B cell (primary cell): ENCODE measurements at regions not wholly inside any gene's neighbourhood (a gene's known extent, or its start where the extent isn't known, plus 50 kb on each side); places are given as distances from the start of the nearest gene placed in this dataset.

Experiments
- ATAC-seq: fragments of 200-7000 bp; cut with Tn5 transposase; one replicate; pipeline ENCODE4 v1.10.0; 2021; ENCODE audit warnings: low read depth, mild to moderate bottlenecking, moderate number of reproducible peaks, moderate library complexity
- CTCF ChIA-PET: fragments of 350-600 bp; sonication (Branson Sonifier 250); formaldehyde crosslinking; loops from one replicate; lab custom pipeline; 2021; ENCODE audit warnings: antibody characterized with exemption, inconsistent platforms; lab: Charles Lee
- POLR2A ChIA-PET: fragments of 350-600 bp; sonication (Branson Sonifier 250); formaldehyde crosslinking; loops from one replicate; lab custom pipeline; 2021; ENCODE audit warnings: antibody characterized with exemption; lab: Charles Lee
- DNase-seq: peaks from one replicate; pipeline ENCODE4 v3.0.0; 2013
- H2AFZ ChIP-seq: 2 replicates; pipeline ENCODE4 v1.6.1; 2012; ENCODE audit warnings: mild to moderate bottlenecking, low read depth, low read length; ENCODE audit not compliant: insufficient read depth, poor library complexity, severe bottlenecking
- H3K27ac ChIP-seq, 2 donors: 1 replicate in 1 of 2; 2 replicates in 1 of 2; pipeline ENCODE4 v1.5.1; 2012 to 2013; ENCODE audit warnings: low read length in 2 of 2, mild to moderate bottlenecking in 2 of 2, moderate library complexity in 1 of 2
- H3K27me3 ChIP-seq, 4 experiments: fragments of 200-600 bp in 1 of 4; sonication (generic) in 1 of 4; replicated peaks in 1 of 4; 1 replicate in 2 of 4; 2 replicates in 2 of 4; pipeline versions ENCODE4 v1.6.1 to v1.7.0; 2013 to 2016; ENCODE audit warnings: low read length in 3 of 4, mild to moderate bottlenecking in 2 of 4, mixed read lengths in 1 of 4, moderate library complexity in 1 of 4; ENCODE audit not compliant: insufficient read depth in 4 of 4, control insufficient read depth in 3 of 4; ENCODE audit errors: control extremely low read depth in 1 of 4
- H3K36me3 ChIP-seq, 2 experiments: replicated peaks in 1 of 2; 1 replicate in 1 of 2; 2 replicates in 1 of 2; pipeline versions ENCODE4 v1.6.1 to v1.7.1; 2013; ENCODE audit warnings: low read length in 1 of 2; ENCODE audit not compliant: insufficient read depth in 2 of 2, control insufficient read depth in 1 of 2; ENCODE audit errors: control extremely low read depth in 1 of 2, extremely low read depth in 1 of 2
- H3K4me1 ChIP-seq, 2 donors: fragments of 200-600 bp in 1 of 2; sonication (generic) in 1 of 2; 1 replicate in 1 of 2; 2 replicates in 1 of 2; pipeline versions ENCODE4 v1.5.1 to v1.6.1; 2013 to 2017; ENCODE audit warnings: low read length in 2 of 2; ENCODE audit not compliant: control insufficient read depth in 2 of 2, insufficient read depth in 2 of 2
- H3K4me2 ChIP-seq: replicated peaks from 2 replicates; pipeline ENCODE3; 2012; ENCODE audit warnings: mild to moderate bottlenecking, low read depth, low read length; ENCODE audit not compliant: poor library complexity, severe bottlenecking
- H3K4me3 ChIP-seq, 5 experiments: fragments of 200-600 bp in 1 of 5; sonication (generic) in 1 of 5; 1 replicate in 3 of 5; 2 replicates in 2 of 5; pipeline versions ENCODE4 v1.5.1 to v1.7.0; 2011 to 2016; ENCODE audit warnings: low read length in 4 of 5, mild to moderate bottlenecking in 4 of 5, low read depth in 2 of 5, control low read depth in 1 of 5, moderate library complexity in 1 of 5; ENCODE audit not compliant: insufficient read depth in 1 of 5; ENCODE audit errors: control extremely low read depth in 1 of 5, extremely low read depth in 1 of 5
- H3K79me2 ChIP-seq: fragments of 200-600 bp; sonication (generic); one replicate; pipeline ENCODE4 v1.6.0; 2016; ENCODE audit warnings: low read length; ENCODE audit not compliant: control insufficient read depth, insufficient read depth
- H3K9ac ChIP-seq: fragments of 200-600 bp; sonication (generic); 2 replicates; pipeline ENCODE4 v1.6.1; 2017; ENCODE audit warnings: mild to moderate bottlenecking, low read length, moderate library complexity
- H3K9me3 ChIP-seq, 3 donors: one replicate each; pipeline versions ENCODE4 v1.6.1 to v1.7.1; 2013; ENCODE audit warnings: low read length in 2 of 3; ENCODE audit not compliant: control insufficient read depth in 2 of 3, insufficient read depth in 1 of 3; ENCODE audit errors: control extremely low read depth in 1 of 3
- H4K20me1 ChIP-seq: 2 replicates; pipeline ENCODE4 v1.6.0; 2012; ENCODE audit warnings: mild to moderate bottlenecking, low read length; ENCODE audit not compliant: insufficient read depth, control insufficient read depth, poor library complexity, severe bottlenecking
- H3K27ac Mint-ChIP-seq: one replicate; pipeline ENCODE4 v1.8.0; 2021; ENCODE audit warnings: mixed read lengths
- H3K27me3 Mint-ChIP-seq: one replicate; pipeline ENCODE4 v1.8.0; 2021; ENCODE audit warnings: mixed read lengths
- H3K4me1 Mint-ChIP-seq: one replicate; pipeline ENCODE4 v1.8.0; 2021; ENCODE audit warnings: mixed read lengths
- H3K4me3 Mint-ChIP-seq: one replicate; pipeline ENCODE4 v1.8.0; 2021; ENCODE audit warnings: mixed read lengths
- H3K9me3 Mint-ChIP-seq: one replicate; pipeline ENCODE4 v1.8.0; 2022; ENCODE audit warnings: mixed read lengths; ENCODE audit not compliant: insufficient read depth
- EZH2 ChIP-seq: IDR thresholded peaks from 2 replicates; pipeline ENCODE4 v1.6.1; 2012; ENCODE audit warnings: borderline replicate concordance, low read depth, mild to moderate bottlenecking, moderate library complexity, low read length; ENCODE audit not compliant: insufficient read depth, poor library complexity, severe bottlenecking
- WGBS: methylation state at CpG from one replicate; pipeline ENCODE4 v1.1.5; 2013; ENCODE audit warnings: missing lambda C conversion rate; ENCODE audit not compliant: insufficient coverage; 5-methylcytosine and 5-hydroxymethylcytosine counted together
- intact Hi-C: fragments of 100-400 bp; cut with micrococcal nuclease; formaldehyde crosslinking; loops from one replicate; pipeline ENCODE4 v1.10.0; 2022
- TF ChIP-seq, protein P1 (sequence below): fragments of 200-600 bp; IDR thresholded peaks from one replicate; pipeline ENCODE4 v1.8.0; 2022; ENCODE audit warnings: antibody characterized with exemption, mild to moderate bottlenecking

DNA sequence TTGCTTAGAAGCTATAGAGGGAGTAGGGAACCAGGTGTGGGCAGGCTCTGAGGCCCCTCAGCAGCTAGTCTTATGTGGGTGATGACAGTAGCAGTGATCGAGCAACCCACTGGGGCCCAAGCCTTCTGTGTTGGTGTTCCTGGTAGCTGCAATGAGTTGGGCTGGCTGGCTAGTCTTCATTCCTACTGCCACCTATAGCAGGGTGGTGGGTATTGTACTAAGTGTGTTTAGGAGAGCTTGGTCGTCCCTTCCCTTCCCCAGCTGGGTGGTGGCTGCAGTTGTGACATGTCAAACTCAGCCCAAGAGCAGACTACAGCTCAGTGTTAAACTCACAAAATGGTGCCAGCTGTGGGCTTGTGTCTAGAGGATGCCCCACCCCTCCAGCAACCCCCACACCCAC, 486.1 kb upstream of the UBE2E3 start:
- no peak overlapping the region for H3K4me3 ChIP-seq
- peaks cover 7% of the 10 kb centered on the region for H3K27me3 Mint-ChIP-seq
- H3K9ac ChIP-seq: no peak overlapping the region
- no peak for ATAC-seq
- no peak overlapping the region for H3K27ac Mint-ChIP-seq
- ChIA-PET POLR2A (no interaction called here), CTCF (no interaction called here)
- H3K79me2 ChIP-seq: no peaks in the 10 kb centered on the region
- DNase-seq: no peak
- peaks cover 0 to 4% (median 0%) of the 10 kb centered on the region in 3 donors for H3K9me3 ChIP-seq
- H3K4me1 ChIP-seq: no peaks in the 10 kb centered on the region
- no peak overlapping the region for H3K4me2 ChIP-seq
- no peak for TF ChIP-seq EZH2
- TF ChIP-seq, protein P1, sequence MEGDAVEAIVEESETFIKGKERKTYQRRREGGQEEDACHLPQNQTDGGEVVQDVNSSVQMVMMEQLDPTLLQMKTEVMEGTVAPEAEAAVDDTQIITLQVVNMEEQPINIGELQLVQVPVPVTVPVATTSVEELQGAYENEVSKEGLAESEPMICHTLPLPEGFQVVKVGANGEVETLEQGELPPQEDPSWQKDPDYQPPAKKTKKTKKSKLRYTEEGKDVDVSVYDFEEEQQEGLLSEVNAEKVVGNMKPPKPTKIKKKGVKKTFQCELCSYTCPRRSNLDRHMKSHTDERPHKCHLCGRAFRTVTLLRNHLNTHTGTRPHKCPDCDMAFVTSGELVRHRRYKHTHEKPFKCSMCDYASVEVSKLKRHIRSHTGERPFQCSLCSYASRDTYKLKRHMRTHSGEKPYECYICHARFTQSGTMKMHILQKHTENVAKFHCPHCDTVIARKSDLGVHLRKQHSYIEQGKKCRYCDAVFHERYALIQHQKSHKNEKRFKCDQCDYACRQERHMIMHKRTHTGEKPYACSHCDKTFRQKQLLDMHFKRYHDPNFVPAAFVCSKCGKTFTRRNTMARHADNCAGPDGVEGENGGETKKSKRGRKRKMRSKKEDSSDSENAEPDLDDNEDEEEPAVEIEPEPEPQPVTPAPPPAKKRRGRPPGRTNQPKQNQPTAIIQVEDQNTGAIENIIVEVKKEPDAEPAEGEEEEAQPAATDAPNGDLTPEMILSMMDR: no peak
- no peaks in the 10 kb centered on the region for H3K4me1 Mint-ChIP-seq
- H2AFZ ChIP-seq: no peak overlapping the region
- H4K20me1 ChIP-seq: no peaks in the 10 kb centered on the region
- intact Hi-C loops: no loop called here
- H3K27ac ChIP-seq: no peak overlapping the region
- H3K9me3 Mint-ChIP-seq: peaks cover 2% of the 10 kb centered on the region
- H3K36me3 ChIP-seq: no peaks in the 10 kb centered on the region
- no peak overlapping the region for H3K4me3 Mint-ChIP-seq
- WGBS: no CpG with 5 or more reads among the region's 2 CpGs
- no peaks in the 10 kb centered on the region for H3K27me3 ChIP-seq

DNA sequence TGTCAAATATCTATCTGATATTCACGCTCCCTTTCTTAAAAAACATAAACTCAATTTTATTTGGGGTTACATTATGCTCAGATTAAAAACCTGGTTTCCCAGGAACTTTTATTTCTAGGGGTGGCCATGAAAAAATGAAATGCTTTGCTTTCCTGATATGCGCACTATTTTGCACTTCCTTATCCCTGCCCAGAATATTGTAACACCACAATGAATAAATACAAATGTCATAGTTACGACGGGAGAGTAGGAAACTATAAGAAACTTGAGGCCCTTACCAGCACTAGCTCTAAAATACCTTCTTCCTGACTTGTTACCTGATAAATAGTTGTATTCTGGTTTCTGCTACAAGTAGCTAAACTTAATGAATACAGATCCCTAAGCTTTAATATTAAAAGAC, 475.6 kb upstream of the CWC22 start:
- WGBS: 80% methylated on average over 1 of the region's 4 CpGs
- CTCF ChIA-PET: interaction anchor here (0.6 kb wide), 1 partner anchor 104 kb away, joined by 3 read pairs; no protein-coding TSS in a partner anchor
- H3K4me1 ChIP-seq: no peaks in the 10 kb centered on the region

More for the DNA sequence above, 475.6 kb upstream of the CWC22 start:
- H3K27me3 ChIP-seq: no peaks in the 10 kb centered on the region
- no peak overlapping the region for H3K27ac Mint-ChIP-seq
- no peak overlapping the region for H3K9ac ChIP-seq
- H3K79me2 ChIP-seq: no peaks in the 10 kb centered on the region
- no peaks in the 10 kb centered on the region for H3K36me3 ChIP-seq
- no peaks in the 10 kb centered on the region for H3K27me3 Mint-ChIP-seq
- ATAC-seq (no peak), DNase-seq (no peak)
- no peak overlapping the region for H3K4me3 ChIP-seq
- no peaks in the 10 kb centered on the region for H3K9me3 ChIP-seq
- no peaks in the 10 kb centered on the region for H3K9me3 Mint-ChIP-seq
- intact Hi-C loops: no loop called here
- H4K20me1 ChIP-seq: no peaks in the 10 kb centered on the region
- no peak overlapping the region for H3K4me2 ChIP-seq
- no peak for TF ChIP-seq EZH2
- TF ChIP-seq, protein P1: no peak
- POLR2A ChIA-PET: no interaction called here
- no peak overlapping the region for H2AFZ ChIP-seq
- no peaks in the 10 kb centered on the region for H3K4me1 Mint-ChIP-seq
- H3K27ac ChIP-seq: no peak overlapping the region
- no peak overlapping the region for H3K4me3 Mint-ChIP-seq
